H9 (cell line): ENCODE measurements at regions not wholly inside any gene's neighbourhood (a gene's known extent, or its start where the extent isn't known, plus 50 kb on each side); places are given as distances from the start of the nearest gene placed in this dataset.

Experiments used
- DNase-seq: peaks from one replicate; pipeline ENCODE4 v3.0.0-alpha.2; 2017
- H2AFZ ChIP-seq: one replicate; pipeline ENCODE4 v1.6.1; 2013; ENCODE audit warnings: mild to moderate bottlenecking, low read length, control low read depth, moderate library complexity
- H2AK5ac ChIP-seq: 2 replicates; pipeline ENCODE4 v1.6.1; 2013; ENCODE audit warnings: low read length, control low read depth, mixed read lengths; ENCODE audit not compliant: insufficient read length
- H2BK120ac ChIP-seq: one replicate; pipeline ENCODE4 v1.6.1; 2013; ENCODE audit warnings: low read depth, mild to moderate bottlenecking, low read length, control low read depth, inconsistent platforms; ENCODE audit not compliant: poor library complexity, severe bottlenecking
- H2BK12ac ChIP-seq: 2 replicates; pipeline ENCODE4 v1.6.1; 2013; ENCODE audit warnings: low read length, control low read depth, mixed read lengths, low read depth; ENCODE audit not compliant: insufficient read length
- H2BK15ac ChIP-seq: 2 replicates; pipeline ENCODE4 v1.6.1; 2013; ENCODE audit warnings: low read depth, low read length, control low read depth
- H2BK20ac ChIP-seq: one replicate; pipeline ENCODE4 v1.6.1; 2013; ENCODE audit warnings: low read depth, mild to moderate bottlenecking, low read length, control low read depth, inconsistent platforms; ENCODE audit not compliant: poor library complexity, severe bottlenecking
- H2BK5ac ChIP-seq: 2 replicates; pipeline ENCODE4 v1.6.1; 2013; ENCODE audit warnings: low read length, control low read depth, mixed read lengths; ENCODE audit not compliant: insufficient read length
- H3K14ac ChIP-seq: 2 replicates; pipeline ENCODE4 v1.6.1; 2013; ENCODE audit warnings: low read length, control low read depth; ENCODE audit not compliant: insufficient read depth
- H3K18ac ChIP-seq: 2 replicates; pipeline ENCODE4 v1.6.1; 2013; ENCODE audit warnings: low read depth, mild to moderate bottlenecking, mixed read lengths, low read length, control low read depth; ENCODE audit not compliant: insufficient read length
- H3K23ac ChIP-seq: 2 replicates; pipeline ENCODE4 v1.6.1; 2013; ENCODE audit warnings: low read length, control low read depth, mixed read lengths, low read depth; ENCODE audit not compliant: insufficient read length
- H3K23me2 ChIP-seq: 2 replicates; pipeline ENCODE4 v1.6.1; 2013; ENCODE audit warnings: low read depth, mild to moderate bottlenecking, mixed read lengths, low read length, control low read depth; ENCODE audit not compliant: insufficient read length, poor library complexity, severe bottlenecking
- H3K27ac ChIP-seq: 2 replicates; pipeline ENCODE4 v1.5.1; 2013; ENCODE audit warnings: low read length, control low read depth, mixed read lengths, low read depth; ENCODE audit not compliant: insufficient read length
- H3K27me3 ChIP-seq: 2 replicates; pipeline ENCODE4 v1.6.1; 2013; ENCODE audit warnings: low read length, control low read depth, inconsistent platforms; ENCODE audit not compliant: insufficient read depth
- H3K4ac ChIP-seq: 2 replicates; pipeline ENCODE4 v1.6.1; 2013; ENCODE audit warnings: low read depth, mild to moderate bottlenecking, control low read depth, inconsistent platforms, low read length, moderate library complexity
- H3K4me1 ChIP-seq: 2 replicates; pipeline ENCODE4 v1.6.1; 2013; ENCODE audit warnings: low read length, control low read depth, inconsistent platforms; ENCODE audit not compliant: insufficient read depth
- H3K4me2 ChIP-seq: 2 replicates; pipeline ENCODE4 v1.6.1; 2013; ENCODE audit warnings: low read length, control low read depth, mixed read lengths; ENCODE audit not compliant: insufficient read length, insufficient read depth
- H3K56ac ChIP-seq: 2 replicates; pipeline ENCODE4 v1.6.1; 2013; ENCODE audit warnings: low read depth, mild to moderate bottlenecking, mixed read lengths, low read length, control low read depth; ENCODE audit not compliant: insufficient read length
- H3K79me1 ChIP-seq: 2 replicates; pipeline ENCODE4 v1.6.1; 2013; ENCODE audit warnings: low read depth, mild to moderate bottlenecking, moderate library complexity, low read length, control low read depth, inconsistent platforms; ENCODE audit not compliant: insufficient read depth, poor library complexity, severe bottlenecking
- H3K79me2 ChIP-seq: 2 replicates; pipeline ENCODE4 v1.6.1; 2013; ENCODE audit warnings: low read length, control low read depth, inconsistent platforms; ENCODE audit not compliant: insufficient read depth
- H3K9ac ChIP-seq: 2 replicates; pipeline ENCODE4 v1.6.1; 2013; ENCODE audit warnings: low read length, control low read depth, mixed read lengths; ENCODE audit not compliant: insufficient read length; ENCODE audit errors: extremely low read depth
- H3K9me3 ChIP-seq: one replicate; pipeline ENCODE4 v1.6.1; 2013; ENCODE audit warnings: low read depth, low read length, inconsistent platforms; ENCODE audit not compliant: control insufficient read depth
- H3T11ph ChIP-seq: one replicate; pipeline ENCODE4 v1.6.1; 2013; ENCODE audit warnings: mild to moderate bottlenecking, low read length, control low read depth, inconsistent platforms
- H4K20me1 ChIP-seq: one replicate; pipeline ENCODE4 v1.6.1; 2013; ENCODE audit not compliant: control insufficient read depth, insufficient read length, insufficient read depth
- H4K5ac ChIP-seq: 2 replicates; pipeline ENCODE4 v1.6.1; 2013; ENCODE audit warnings: low read depth, mild to moderate bottlenecking, mixed read lengths, low read length, control low read depth; ENCODE audit not compliant: insufficient read length
- H4K8ac ChIP-seq: replicated peaks from 2 replicates; pipeline ENCODE4 v1.6.1; 2013; ENCODE audit warnings: low read length, control low read depth, mixed read lengths, low read depth; ENCODE audit not compliant: insufficient read length
- H4K91ac ChIP-seq: 2 replicates; pipeline ENCODE4 v1.6.1; 2013; ENCODE audit warnings: low read depth, mild to moderate bottlenecking, moderate library complexity, mixed read lengths, low read length, control low read depth; ENCODE audit not compliant: insufficient read length
- H3K27ac Mint-ChIP-seq, 3 experiments: 2 replicates in 2 of 3; 3 replicates in 1 of 3; pipeline ENCODE4 v1.8.0; 2020 to 2021; ENCODE audit warnings: mixed read lengths in 3 of 3, mild to moderate bottlenecking in 1 of 3, moderate library complexity in 1 of 3
- H3K27me3 Mint-ChIP-seq: 2 replicates; pipeline ENCODE4 v1.8.0; 2021; ENCODE audit warnings: low read depth, mild to moderate bottlenecking, moderate library complexity, mixed read lengths
- H3K36me3 Mint-ChIP-seq, 3 experiments: 2 replicates in 2 of 3; 3 replicates in 1 of 3; pipeline ENCODE4 v1.8.0; 2020 to 2021; ENCODE audit warnings: low read depth in 3 of 3, mixed read lengths in 3 of 3; ENCODE audit not compliant: insufficient read depth in 1 of 3
- H3K4me1 Mint-ChIP-seq, 2 experiments: 2 replicates each; pipeline ENCODE4 v1.8.0; 2020; ENCODE audit warnings: mixed read lengths in 2 of 2
- H3K4me3 Mint-ChIP-seq, 2 experiments: 2 replicates in 1 of 2; 3 replicates in 1 of 2; pipeline ENCODE4 v1.8.0; 2020 to 2021; ENCODE audit warnings: mild to moderate bottlenecking in 2 of 2, mixed read lengths in 2 of 2, moderate library complexity in 1 of 2
- H3K9me3 Mint-ChIP-seq, 2 experiments: 2 replicates in 1 of 2; 3 replicates in 1 of 2; pipeline ENCODE4 v1.8.0; 2020; ENCODE audit warnings: mild to moderate bottlenecking in 2 of 2, mixed read lengths in 2 of 2, moderate library complexity in 1 of 2
- WGBS: extraction: QIAGEN DNeasy Blood & Tissue Kit; methylation state at CpG from one replicate; pipeline ENCODE4 v1.1.7; 2013; ENCODE audit warnings: missing lambda C conversion rate, low lambda C conversion rate, mixed read lengths; ENCODE audit not compliant: insufficient read length; ENCODE audit errors: extremely low coverage; 5-methylcytosine and 5-hydroxymethylcytosine counted together
- TF ChIP-seq, protein P1 (sequence below): fragments of 200-600 bp; sonication (generic); conservative IDR thresholded peaks from 3 replicates; pipeline ENCODE4 v1.8.0; 2021; ENCODE audit warnings: antibody characterized with exemption, mild to moderate bottlenecking

DNA sequence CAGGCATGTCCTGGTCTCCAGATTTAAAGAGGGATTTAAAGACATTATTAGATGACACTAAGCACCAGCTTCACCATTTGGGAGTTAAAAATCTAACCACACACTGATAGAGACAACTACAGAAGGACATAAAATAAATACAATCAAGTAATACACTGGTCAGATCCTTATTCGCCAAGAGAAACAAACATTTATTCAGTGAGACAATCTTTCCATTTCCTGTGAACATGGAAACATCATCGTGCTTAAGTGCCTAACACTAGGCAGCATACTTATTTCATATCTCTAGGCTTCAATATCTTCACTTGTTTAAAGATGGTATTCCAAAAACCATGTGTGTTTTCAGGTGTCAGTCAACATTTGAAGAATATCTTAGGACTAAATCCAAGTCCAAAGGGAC, 103.6 kb downstream of the AREG start:
- no peak overlapping the region for H3K23ac ChIP-seq
- H3T11ph ChIP-seq: no peak overlapping the region
- no peak overlapping the region for H2BK15ac ChIP-seq
- H3K4me1 Mint-ChIP-seq: peaks cover 9 to 13% of the 10 kb centered on the region in 2 experiments; a peak in 3 of 4 replicates
- no peak overlapping the region for H2BK12ac ChIP-seq
- no peak overlapping the region for H3K4ac ChIP-seq
- 0 out of 2 replicates have a peak, but pooled peaks cover 2% of the 10 kb centered on the region for H3K4me1 ChIP-seq
- H3K36me3 Mint-ChIP-seq: no peaks in the 10 kb centered on the region
- H2BK20ac ChIP-seq: no peak overlapping the region
- no peak overlapping the region for H3K14ac ChIP-seq
- H3K18ac ChIP-seq: no peak overlapping the region
- WGBS: no CpG with 5 or more reads among the region's 2 CpGs
- no peak overlapping the region for H2AFZ ChIP-seq
- no peaks in the 10 kb centered on the region for H3K9me3 Mint-ChIP-seq
- no peak overlapping the region for H3K27ac Mint-ChIP-seq
- no peaks in the 10 kb centered on the region for H3K79me2 ChIP-seq
- no peaks in the 10 kb centered on the region for H3K79me1 ChIP-seq
- no peaks in the 10 kb centered on the region for H4K20me1 ChIP-seq
- H4K91ac ChIP-seq: no peak overlapping the region
- no peaks in the 10 kb centered on the region for H3K27me3 Mint-ChIP-seq
- no peak overlapping the region for H4K5ac ChIP-seq
- no peak overlapping the region for H3K4me2 ChIP-seq
- no peak overlapping the region for H3K27ac ChIP-seq
- H3K27me3 ChIP-seq: no peaks in the 10 kb centered on the region
- no peaks in the 10 kb centered on the region for H3K9me3 ChIP-seq
- no peak overlapping the region for H2AK5ac ChIP-seq
- DNase-seq: no peak
- TF ChIP-seq, protein P1, sequence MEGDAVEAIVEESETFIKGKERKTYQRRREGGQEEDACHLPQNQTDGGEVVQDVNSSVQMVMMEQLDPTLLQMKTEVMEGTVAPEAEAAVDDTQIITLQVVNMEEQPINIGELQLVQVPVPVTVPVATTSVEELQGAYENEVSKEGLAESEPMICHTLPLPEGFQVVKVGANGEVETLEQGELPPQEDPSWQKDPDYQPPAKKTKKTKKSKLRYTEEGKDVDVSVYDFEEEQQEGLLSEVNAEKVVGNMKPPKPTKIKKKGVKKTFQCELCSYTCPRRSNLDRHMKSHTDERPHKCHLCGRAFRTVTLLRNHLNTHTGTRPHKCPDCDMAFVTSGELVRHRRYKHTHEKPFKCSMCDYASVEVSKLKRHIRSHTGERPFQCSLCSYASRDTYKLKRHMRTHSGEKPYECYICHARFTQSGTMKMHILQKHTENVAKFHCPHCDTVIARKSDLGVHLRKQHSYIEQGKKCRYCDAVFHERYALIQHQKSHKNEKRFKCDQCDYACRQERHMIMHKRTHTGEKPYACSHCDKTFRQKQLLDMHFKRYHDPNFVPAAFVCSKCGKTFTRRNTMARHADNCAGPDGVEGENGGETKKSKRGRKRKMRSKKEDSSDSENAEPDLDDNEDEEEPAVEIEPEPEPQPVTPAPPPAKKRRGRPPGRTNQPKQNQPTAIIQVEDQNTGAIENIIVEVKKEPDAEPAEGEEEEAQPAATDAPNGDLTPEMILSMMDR: no peak
- no peak overlapping the region for H2BK120ac ChIP-seq
- H3K56ac ChIP-seq: no peak overlapping the region
- H3K9ac ChIP-seq: no peak overlapping the region
- H3K23me2 ChIP-seq: no peaks in the 10 kb centered on the region
- H4K8ac ChIP-seq: no peak overlapping the region
- H2BK5ac ChIP-seq: no peak overlapping the region
- H3K4me3 Mint-ChIP-seq: no peak overlapping the region
